RWPE1 (cell line): ENCODE measurements at regions not wholly inside any gene's neighbourhood (a gene's known extent, or its start where the extent isn't known, plus 50 kb on each side); places are given as distances from the start of the nearest gene placed in this dataset.

Experiments used
- CTCF ChIA-PET: fragments of 350-600 bp; sonication (Branson Sonifier 250); formaldehyde crosslinking; extraction: SDS; loops from one replicate; lab custom pipeline; 2021; lab: Yijun Ruan, JAX
- POLR2A ChIA-PET: fragments of 400-600 bp; formaldehyde crosslinking; extraction: SDS; loops from one replicate; lab custom pipeline; 2020; ENCODE audit warnings: antibody characterized with exemption; ENCODE audit not compliant: low non-redundant PET; lab: Yijun Ruan, JAX
- DNase-seq: peaks from one replicate; pipeline ENCODE4 v3.0.0; 2012; ENCODE audit warnings: low spot score
- H3K27ac ChIP-seq: fragments of 450-650 bp; 2 replicates; pipeline ENCODE4 v1.5.1; 2017
- CTCF ChIP-seq: fragments of 450-650 bp; conservative IDR thresholded peaks from 2 replicates; pipeline ENCODE4 v1.5.1; 2017; ENCODE audit warnings: low read depth, mild to moderate bottlenecking

DNA sequence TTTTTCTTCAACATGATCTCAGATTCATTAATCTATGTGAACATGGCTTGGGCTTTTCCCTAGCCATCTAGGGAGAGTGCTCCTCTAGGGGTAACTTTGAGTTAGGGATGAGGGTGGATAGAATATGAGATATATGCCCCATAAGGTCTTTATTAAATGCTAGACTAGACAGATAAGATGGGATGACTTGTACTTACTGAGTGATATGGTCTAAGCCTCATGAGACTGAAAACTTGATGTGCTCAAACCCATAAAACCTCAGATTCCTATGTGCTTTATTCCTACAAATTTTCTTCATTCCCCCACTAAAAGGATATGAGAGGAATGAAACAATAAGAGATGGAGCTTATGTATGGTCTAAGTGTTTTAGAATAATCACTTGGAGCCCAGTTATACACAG, 386.6 kb downstream of the YTHDC2 start:
- DNase-seq: no peak
- ChIA-PET POLR2A (no interaction called here), CTCF (no interaction called here)
- H3K27ac ChIP-seq: no peak overlapping the region
- no peak for TF ChIP-seq CTCF

- ChIA-PET POLR2A (no interaction called here), CTCF (no interaction called here)
- TF ChIP-seq CTCF: no peak
- no peak overlapping the region for H3K27ac ChIP-seq
- DNase-seq: no peak
Measured at GRCh38 chr5:113900816-113901215, 387.3 kb downstream of the YTHDC2 start.

DNA sequence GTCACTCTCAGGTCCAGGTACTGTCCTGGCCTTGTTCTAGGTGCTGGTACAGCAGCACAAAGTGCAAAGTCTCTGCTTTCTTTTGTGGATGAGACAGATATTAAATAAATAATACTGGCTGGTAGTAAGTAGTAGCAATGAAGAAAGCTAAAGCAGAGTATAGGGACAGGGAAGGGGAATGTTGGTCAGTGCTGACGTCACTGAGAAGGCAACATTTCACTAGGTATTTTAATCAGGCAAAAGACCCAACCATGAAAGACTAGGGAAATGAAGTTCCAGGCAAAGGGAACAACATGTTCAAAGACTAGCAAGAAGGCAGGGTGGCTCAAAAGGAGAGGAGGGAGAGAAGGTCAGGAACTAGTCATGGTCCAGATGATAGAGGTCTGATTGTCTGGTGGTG, 388.2 kb downstream of the YTHDC2 start:
- no peak for DNase-seq
- ChIA-PET POLR2A (no interaction called here), CTCF (no interaction called here)
- TF ChIP-seq CTCF: no peak
- no peak overlapping the region for H3K27ac ChIP-seq

- TF ChIP-seq CTCF: no peak
- ChIA-PET POLR2A (no interaction called here), CTCF (interaction anchor here (0.6 to 0.7 kb wide), 3 partner anchors 44 to 1280 kb away, joined by 3 read pairs; no protein-coding TSS in a partner anchor)
- DNase-seq: no peak
- no peak overlapping the region for H3K27ac ChIP-seq
Measured at GRCh38 chr5:113902917-113903660, 389.6 kb downstream of the YTHDC2 start.

DNA sequence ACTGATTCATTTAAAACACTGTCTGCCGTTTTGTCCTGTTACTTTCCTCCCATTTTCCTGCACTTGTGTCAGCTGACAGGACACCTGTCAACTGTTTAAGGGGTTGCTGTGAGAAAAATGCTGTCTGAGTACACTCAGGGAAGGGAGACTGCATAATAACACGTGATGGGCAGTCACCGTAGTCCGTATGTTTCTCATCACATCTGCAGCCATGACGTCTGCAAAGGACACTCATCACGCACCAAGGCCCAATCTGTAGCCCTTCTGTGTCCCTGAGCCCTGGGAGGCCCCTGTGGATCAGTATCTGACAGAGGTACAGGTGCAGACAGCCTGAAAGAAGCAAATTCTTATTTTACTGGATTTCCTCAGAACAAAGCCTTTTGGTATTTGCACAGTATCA, 396.3 kb downstream of the YTHDC2 start:
- TF ChIP-seq CTCF: no peak
- H3K27ac ChIP-seq: no peak overlapping the region
- ChIA-PET CTCF (no interaction called here), POLR2A (no interaction called here)
- no peak for DNase-seq

DNA sequence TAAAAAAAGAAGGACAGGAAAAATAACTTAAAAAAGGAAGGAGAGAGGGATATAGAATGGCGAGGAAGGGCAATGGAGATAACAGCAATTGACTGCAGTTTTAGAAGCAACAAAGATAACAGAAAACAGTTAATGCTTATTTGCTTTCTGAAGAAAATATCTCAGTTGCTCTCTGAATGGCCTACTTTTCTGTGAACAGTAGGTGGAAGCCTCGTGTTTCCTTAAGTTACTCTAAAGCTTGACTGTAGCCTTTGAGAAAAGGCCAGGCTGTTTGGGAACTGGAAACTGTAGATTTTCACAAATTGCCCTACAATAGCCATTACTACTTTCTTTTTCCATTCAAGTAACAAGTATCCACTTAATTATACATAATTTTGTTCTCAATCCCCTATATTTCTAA, 404.5 kb downstream of the YTHDC2 start:
- ChIA-PET CTCF (no interaction called here), POLR2A (no interaction called here)
- TF ChIP-seq CTCF: no peak
- H3K27ac ChIP-seq: no peak overlapping the region
- no peak for DNase-seq
